ENCODE measurements at regions not wholly inside any gene's neighbourhood (a gene's known extent, or its start where the extent isn't known, plus 50 kb on each side); places are given as distances from the start of the nearest gene placed in this dataset.
A peak's percentile ranks its signal among the peaks of the same experiment; 100 is the strongest.

GRCh38 chr18:39524370-39524769, 1958.8 kb upstream of the CELF4 start:
- Mint-ChIP-seq H3K36me3 (ENCODE audit: low read depth, unreplicated experiment) (no peaks in the 10 kb centered on the region), H3K9me3 (ENCODE audit: unreplicated experiment) (peaks cover 2% of the 10 kb centered on the region), H3K4me1 (ENCODE audit: low read depth, unreplicated experiment) (peaks cover 5% of the 10 kb centered on the region), H3K27me3 (ENCODE audit: low read depth, unreplicated experiment) (no peaks in the 10 kb centered on the region), H3K27ac (ENCODE audit: unreplicated experiment) (no peak overlapping the region), H3K4me3 (ENCODE audit: unreplicated experiment) (no peak overlapping the region)
- no peak for DNase-seq (ENCODE audit: low read depth)
- no peaks in the 10 kb centered on the region for H3K4me1 ChIP-seq (ENCODE audit: insufficient read depth, low read length)
- H3K27me3 ChIP-seq (ENCODE audit: insufficient read depth, low read length), result no peaks in the 10 kb centered on the region
- no peak overlapping the region for H3K4me2 ChIP-seq (ENCODE audit: low read length)
- H3K9ac ChIP-seq (ENCODE audit: low read length), result no peak overlapping the region
- H3K36me3 ChIP-seq (ENCODE audit: insufficient read depth, low read length), result no peaks in the 10 kb centered on the region
- no peaks in the 10 kb centered on the region for H4K20me1 ChIP-seq (ENCODE audit: insufficient read depth, low read length)
- no peak for TF ChIP-seq CTCF (IDR thresholded peaks at IDR 0.05; ENCODE audit: insufficient read depth, low read depth, low read length)
- TF ChIP-seq EZH2 (IDR thresholded peaks at IDR 0.05; ENCODE audit: insufficient read depth, low read length), result no peak
- no peak for FAIRE-seq
- no peak overlapping the region for H2AFZ ChIP-seq (ENCODE audit: low read depth, low read length)
- no peaks in the 10 kb centered on the region for H3K9me3 ChIP-seq (ENCODE audit: insufficient read depth, low read depth, low read length)
- H3K4me3 ChIP-seq (ENCODE audit: insufficient read depth, low read depth, low read length), result no peak overlapping the region
- no peak overlapping the region for H3K27ac ChIP-seq (ENCODE audit: low read depth, low read length)
- no peaks in the 10 kb centered on the region for H3K79me2 ChIP-seq (ENCODE audit: insufficient read depth, low read length)

- Mint-ChIP-seq H3K36me3 (ENCODE audit: low read depth, unreplicated experiment) (no peaks in the 10 kb centered on the region), H3K27ac (ENCODE audit: unreplicated experiment) (no peak overlapping the region), H3K27me3 (ENCODE audit: low read depth, unreplicated experiment) (no peaks in the 10 kb centered on the region), H3K4me1 (ENCODE audit: low read depth, unreplicated experiment) (peaks cover 5% of the 10 kb centered on the region), H3K9me3 (ENCODE audit: unreplicated experiment) (peaks cover 2% of the 10 kb centered on the region), H3K4me3 (ENCODE audit: unreplicated experiment) (no peak overlapping the region)
- Histone ChIP-seq H3K36me3 (ENCODE audit: insufficient read depth, low read length) (no peaks in the 10 kb centered on the region), H3K27me3 (ENCODE audit: insufficient read depth, low read length) (no peaks in the 10 kb centered on the region), H3K9ac (ENCODE audit: low read length) (no peak overlapping the region), H3K9me3 (ENCODE audit: insufficient read depth, low read depth, low read length) (no peaks in the 10 kb centered on the region), H2AFZ (ENCODE audit: low read depth, low read length) (no peak overlapping the region), H3K4me3 (ENCODE audit: insufficient read depth, low read depth, low read length) (no peak overlapping the region), H3K27ac (ENCODE audit: low read depth, low read length) (no peak overlapping the region), H3K4me1 (ENCODE audit: insufficient read depth, low read length) (no peaks in the 10 kb centered on the region), H3K79me2 (ENCODE audit: insufficient read depth, low read length) (no peaks in the 10 kb centered on the region), H3K4me2 (ENCODE audit: low read length) (no peak overlapping the region), H4K20me1 (ENCODE audit: insufficient read depth, low read length) (no peaks in the 10 kb centered on the region)
- DNase-seq (ENCODE audit: low read depth) (peak; percentile 44), FAIRE-seq (no peak)
- TF ChIP-seq CTCF (IDR thresholded peaks at IDR 0.05; ENCODE audit: insufficient read depth, low read depth, low read length), result no peak
- no peak for TF ChIP-seq EZH2 (IDR thresholded peaks at IDR 0.05; ENCODE audit: insufficient read depth, low read length)
Observed at GRCh38 chr18:39523281-39523680, 1957.7 kb upstream of the CELF4 start.

- no peak overlapping the region for H3K4me3 ChIP-seq (ENCODE audit: insufficient read depth, low read depth, low read length)
- no peak overlapping the region for H3K9ac ChIP-seq (ENCODE audit: low read length)
- H3K9me3 Mint-ChIP-seq (ENCODE audit: unreplicated experiment), result no peaks in the 10 kb centered on the region
- H3K27me3 ChIP-seq (ENCODE audit: insufficient read depth, low read length), result no peaks in the 10 kb centered on the region
- H3K4me2 ChIP-seq (ENCODE audit: low read length), result no peak overlapping the region
- no peaks in the 10 kb centered on the region for H3K36me3 ChIP-seq (ENCODE audit: insufficient read depth, low read length)
- no peak overlapping the region for H3K4me3 Mint-ChIP-seq (ENCODE audit: unreplicated experiment)
- H3K27ac Mint-ChIP-seq (ENCODE audit: unreplicated experiment), result no peak overlapping the region
- H3K9me3 ChIP-seq (ENCODE audit: insufficient read depth, low read depth, low read length), result no peaks in the 10 kb centered on the region
- no peak overlapping the region for H3K27ac ChIP-seq (ENCODE audit: low read depth, low read length)
- DNase-seq (ENCODE audit: low read depth) (no peak), FAIRE-seq (no peak)
- no peaks in the 10 kb centered on the region for H3K79me2 ChIP-seq (ENCODE audit: insufficient read depth, low read length)
- H3K4me1 Mint-ChIP-seq (ENCODE audit: low read depth, unreplicated experiment), result peaks cover 5% of the 10 kb centered on the region
- no peak for TF ChIP-seq CTCF (IDR thresholded peaks at IDR 0.05; ENCODE audit: insufficient read depth, low read depth, low read length)
- TF ChIP-seq EZH2 (IDR thresholded peaks at IDR 0.05; ENCODE audit: insufficient read depth, low read length), result no peak
- no peaks in the 10 kb centered on the region for H3K4me1 ChIP-seq (ENCODE audit: insufficient read depth, low read length)
- H3K27me3 Mint-ChIP-seq (ENCODE audit: low read depth, unreplicated experiment), result no peaks in the 10 kb centered on the region
- no peaks in the 10 kb centered on the region for H4K20me1 ChIP-seq (ENCODE audit: insufficient read depth, low read length)
- H2AFZ ChIP-seq (ENCODE audit: low read depth, low read length), result no peak overlapping the region
- no peaks in the 10 kb centered on the region for H3K36me3 Mint-ChIP-seq (ENCODE audit: low read depth, unreplicated experiment)
Observed at GRCh38 chr18:39521164-39521563, 1955.6 kb upstream of the CELF4 start.
